ENCODE measurements at regions not wholly inside any gene's neighbourhood (a gene's known extent, or its start where the extent isn't known, plus 50 kb on each side); places are given as distances from the start of the nearest gene placed in this dataset.

DNA sequence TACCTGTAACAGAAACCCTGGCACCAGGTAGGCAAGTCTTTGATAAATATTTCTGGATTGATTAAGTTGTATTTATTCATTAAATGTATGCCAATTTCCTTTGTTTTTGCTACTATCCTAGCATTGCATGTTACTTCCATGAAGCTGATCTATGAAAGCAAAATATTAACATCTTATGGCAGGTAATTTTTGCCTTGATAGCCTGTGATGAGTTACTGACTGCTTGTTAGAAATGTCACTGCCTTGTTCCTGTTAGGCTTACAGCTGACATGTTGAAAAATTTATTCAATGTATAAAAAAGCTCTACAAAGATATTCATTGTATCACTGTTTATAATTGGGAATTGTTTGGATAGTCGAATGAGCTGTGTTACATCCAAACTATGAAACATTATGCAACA, 830.1 kb downstream of the TUSC7 start:
- Histone ChIP-seq H3K9me2 (replicated peaks; ENCODE audit: low read length) (no peaks in the 10 kb centered on the region), H3F3A (ENCODE audit: low read length, unreplicated experiment) (no peaks in the 10 kb centered on the region), H3K79me2 (ENCODE audit: low read length) (no peaks in the 10 kb centered on the region), H3K36me3 (ENCODE audit: low read depth, low read length) (no peaks in the 10 kb centered on the region), H3K9ac (ENCODE audit: low read length) (no peak overlapping the region), H3K27ac (ENCODE audit: low read length) (no peak overlapping the region), H3K27me3 (ENCODE audit: low read length) (no peaks in the 10 kb centered on the region), H3K4me3 (ENCODE audit: low read length) (no peak overlapping the region), H3K4me1 (ENCODE audit: insufficient read depth, low read length) (no peaks in the 10 kb centered on the region), H3K9me3 (ENCODE audit: low read length) (peaks cover 6% of the 10 kb centered on the region; the same call in 1 of the 2 replicates), H3K4me2 (ENCODE audit: low read length) (no peak overlapping the region), H4K20me1 (ENCODE audit: low read length) (no peaks in the 10 kb centered on the region), H2AFZ (ENCODE audit: low read length) (no peak overlapping the region)
- POLR2A ChIA-PET (ENCODE audit: unreplicated experiment) = no interaction called here
- intact Hi-C loops (cut with micrococcal nuclease) = no loop called here
- DNase-seq (no peak), ATAC-seq (no peak)
- TF ChIP-seq EZH2 (IDR thresholded peaks at IDR 0.05; ENCODE audit: low read length, unreplicated experiment) = no peak
- TF ChIP-seq, protein P1, sequence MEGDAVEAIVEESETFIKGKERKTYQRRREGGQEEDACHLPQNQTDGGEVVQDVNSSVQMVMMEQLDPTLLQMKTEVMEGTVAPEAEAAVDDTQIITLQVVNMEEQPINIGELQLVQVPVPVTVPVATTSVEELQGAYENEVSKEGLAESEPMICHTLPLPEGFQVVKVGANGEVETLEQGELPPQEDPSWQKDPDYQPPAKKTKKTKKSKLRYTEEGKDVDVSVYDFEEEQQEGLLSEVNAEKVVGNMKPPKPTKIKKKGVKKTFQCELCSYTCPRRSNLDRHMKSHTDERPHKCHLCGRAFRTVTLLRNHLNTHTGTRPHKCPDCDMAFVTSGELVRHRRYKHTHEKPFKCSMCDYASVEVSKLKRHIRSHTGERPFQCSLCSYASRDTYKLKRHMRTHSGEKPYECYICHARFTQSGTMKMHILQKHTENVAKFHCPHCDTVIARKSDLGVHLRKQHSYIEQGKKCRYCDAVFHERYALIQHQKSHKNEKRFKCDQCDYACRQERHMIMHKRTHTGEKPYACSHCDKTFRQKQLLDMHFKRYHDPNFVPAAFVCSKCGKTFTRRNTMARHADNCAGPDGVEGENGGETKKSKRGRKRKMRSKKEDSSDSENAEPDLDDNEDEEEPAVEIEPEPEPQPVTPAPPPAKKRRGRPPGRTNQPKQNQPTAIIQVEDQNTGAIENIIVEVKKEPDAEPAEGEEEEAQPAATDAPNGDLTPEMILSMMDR (conservative IDR thresholded peaks at IDR 0.05; ENCODE audit: low read depth, low read length) = no peak
- TF ChIP-seq EZH2phosphoT487 (IDR thresholded peaks at IDR 0.05; ENCODE audit: borderline replicate concordance, low read length) = no peak
- BruUV-seq (replicated peaks) = no TSS peak
- CTCF ChIA-PET = no interaction called here

DNA sequence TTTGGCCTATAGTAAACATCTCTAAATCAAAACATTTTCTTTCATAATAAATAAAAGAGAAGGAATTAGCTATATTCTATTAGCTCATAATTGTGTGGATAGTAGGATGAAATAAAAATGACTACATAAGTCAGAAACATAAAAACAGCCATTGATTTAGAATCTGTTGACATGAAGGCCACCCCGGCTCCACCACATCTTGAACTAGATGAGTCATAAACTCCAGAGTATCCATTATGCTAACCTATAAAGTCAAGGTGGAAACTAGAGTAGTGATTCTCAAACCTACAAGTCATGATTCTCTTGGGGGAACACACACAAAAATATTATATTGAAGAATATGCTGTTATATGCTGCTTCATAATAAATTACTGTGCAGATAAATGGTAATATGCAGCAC, 831.0 kb downstream of the TUSC7 start:
- no TSS peak for BruUV-seq (replicated peaks)
- ChIA-PET POLR2A (ENCODE audit: unreplicated experiment) (no interaction called here), CTCF (no interaction called here)
- Histone ChIP-seq H3K4me2 (ENCODE audit: low read length) (no peak overlapping the region), H2AFZ (ENCODE audit: low read length) (no peak overlapping the region), H3K79me2 (ENCODE audit: low read length) (no peaks in the 10 kb centered on the region), H3K27me3 (ENCODE audit: low read length) (no peaks in the 10 kb centered on the region), H3K27ac (ENCODE audit: low read length) (no peak overlapping the region), H3K36me3 (ENCODE audit: low read depth, low read length) (no peaks in the 10 kb centered on the region), H3K9me3 (ENCODE audit: low read length) (peaks cover 6% of the 10 kb centered on the region; the same call in 1 of the 2 replicates), H3K4me3 (ENCODE audit: low read length) (no peak overlapping the region), H3K9ac (ENCODE audit: low read length) (no peak overlapping the region), H3F3A (ENCODE audit: low read length, unreplicated experiment) (no peaks in the 10 kb centered on the region), H3K9me2 (replicated peaks; ENCODE audit: low read length) (no peaks in the 10 kb centered on the region), H4K20me1 (ENCODE audit: low read length) (no peaks in the 10 kb centered on the region), H3K4me1 (ENCODE audit: insufficient read depth, low read length) (no peaks in the 10 kb centered on the region)
- DNase-seq = peak; percentile 22
- no peak for ATAC-seq
- TF ChIP-seq EZH2phosphoT487 (IDR thresholded peaks at IDR 0.05; ENCODE audit: borderline replicate concordance, low read length) (no peak), EZH2 (IDR thresholded peaks at IDR 0.05; ENCODE audit: low read length, unreplicated experiment) (no peak)
- TF ChIP-seq, protein P1 (conservative IDR thresholded peaks at IDR 0.05; ENCODE audit: low read depth, low read length) = no peak
- intact Hi-C loops (cut with micrococcal nuclease) = no loop called here

DNA sequence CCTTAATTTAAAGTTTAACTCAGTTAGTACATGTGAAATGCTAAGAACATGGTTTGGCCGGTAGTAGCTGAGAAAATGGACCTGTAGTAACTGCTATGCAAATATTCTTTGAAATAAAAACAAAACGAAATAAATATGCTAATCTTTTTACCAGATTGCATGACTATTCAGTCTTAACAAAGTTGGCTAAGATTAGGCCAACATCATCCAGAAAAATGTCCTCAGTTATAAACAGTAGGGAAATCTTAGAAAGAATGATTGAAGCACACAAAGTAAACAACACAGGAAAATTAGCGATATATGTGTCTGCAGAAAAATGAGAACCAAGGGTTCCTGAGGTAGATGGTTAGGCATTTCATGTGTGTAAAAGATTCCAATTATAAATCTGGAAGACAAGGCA, 832.1 kb downstream of the TUSC7 start:
- POLR2A ChIA-PET (ENCODE audit: unreplicated experiment) = no interaction called here

More for the DNA sequence above, 832.1 kb downstream of the TUSC7 start:
- Histone ChIP-seq H3F3A (ENCODE audit: low read length, unreplicated experiment) (no peaks in the 10 kb centered on the region), H3K9me2 (replicated peaks; ENCODE audit: low read length) (no peaks in the 10 kb centered on the region), H4K20me1 (ENCODE audit: low read length) (no peaks in the 10 kb centered on the region), H2AFZ (ENCODE audit: low read length) (no peak overlapping the region), H3K9ac (ENCODE audit: low read length) (no peak overlapping the region), H3K4me2 (ENCODE audit: low read length) (no peak overlapping the region), H3K27me3 (ENCODE audit: low read length) (no peaks in the 10 kb centered on the region), H3K4me1 (ENCODE audit: insufficient read depth, low read length) (no peaks in the 10 kb centered on the region), H3K36me3 (ENCODE audit: low read depth, low read length) (no peaks in the 10 kb centered on the region), H3K27ac (ENCODE audit: low read length) (no peak overlapping the region), H3K9me3 (ENCODE audit: low read length) (peaks cover 12% of the 10 kb centered on the region; the same call in 1 of the 2 replicates), H3K79me2 (ENCODE audit: low read length) (no peaks in the 10 kb centered on the region), H3K4me3 (ENCODE audit: low read length) (no peak overlapping the region)
- CTCF ChIA-PET = no interaction called here
- TF ChIP-seq EZH2phosphoT487 (IDR thresholded peaks at IDR 0.05; ENCODE audit: borderline replicate concordance, low read length) = no peak
- TF ChIP-seq EZH2 (IDR thresholded peaks at IDR 0.05; ENCODE audit: low read length, unreplicated experiment) = no peak
- TF ChIP-seq, protein P1 (conservative IDR thresholded peaks at IDR 0.05; ENCODE audit: low read depth, low read length) = no peak
- no TSS peak for BruUV-seq (replicated peaks)
- no peak for ATAC-seq
- intact Hi-C loops (cut with micrococcal nuclease) = no loop called here
- DNase-seq = no peak

Measured in PC-3 (cell line).